GM23338 (cell line): ENCODE measurements at regions not wholly inside any gene's neighbourhood (a gene's known extent, or its start where the extent isn't known, plus 50 kb on each side); places are given as distances from the start of the nearest gene placed in this dataset.

Experiments
- CREB1 ChIP-seq: fragments of 250-450 bp; sonication (Bioruptor Pico); IDR thresholded peaks from 2 replicates; pipeline ENCODE4 v1.5.0; 2020; ENCODE audit warnings: low read depth, mild to moderate bottlenecking, moderate library complexity
- CTCF ChIP-seq, 2 experiments: fragments of 200-600 bp in 1 of 2; sonication (generic) in 1 of 2; conservative IDR thresholded peaks; 2 replicates each; pipeline versions ENCODE4 v1.5.1 to v1.6.1; 2016 to 2017; ENCODE audit warnings: antibody characterized with exemption in 2 of 2, low read depth in 2 of 2, mild to moderate bottlenecking in 2 of 2, moderate library complexity in 1 of 2
- EZH2 ChIP-seq: fragments of 200-600 bp; sonication (generic); IDR thresholded peaks from one replicate; pipeline ENCODE4 v1.8.0; 2017; ENCODE audit warnings: antibody characterized with exemption, mild to moderate bottlenecking, low read depth; ENCODE audit not compliant: unreplicated experiment
- EZH2phosphoT487 ChIP-seq: fragments of 200-600 bp; sonication (generic); IDR thresholded peaks from one replicate; pipeline ENCODE4 v1.8.1; 2018; ENCODE audit warnings: antibody characterized with exemption; ENCODE audit not compliant: unreplicated experiment
- NANOG ChIP-seq: IDR thresholded peaks from 2 replicates; pipeline ENCODE4 v1.6.1; 2016; ENCODE audit warnings: antibody characterized with exemption, borderline replicate concordance
- POLR2AphosphoS5 ChIP-seq: IDR thresholded peaks from 2 replicates; pipeline ENCODE4 v1.6.1; 2016; ENCODE audit warnings: antibody characterized with exemption, low read depth
- ZNF331 ChIP-seq: fragments of 250-450 bp; sonication (Bioruptor Pico); IDR thresholded peaks from 2 replicates; pipeline ENCODE4 v1.5.0; 2020; ENCODE audit warnings: low read depth, mild to moderate bottlenecking, moderate library complexity
- TF ChIP-seq, protein P1 (sequence below): IDR thresholded peaks from one replicate; pipeline ENCODE4 v1.6.1; 2018; ENCODE audit warnings: antibody characterized with exemption; ENCODE audit not compliant: unreplicated experiment

DNA sequence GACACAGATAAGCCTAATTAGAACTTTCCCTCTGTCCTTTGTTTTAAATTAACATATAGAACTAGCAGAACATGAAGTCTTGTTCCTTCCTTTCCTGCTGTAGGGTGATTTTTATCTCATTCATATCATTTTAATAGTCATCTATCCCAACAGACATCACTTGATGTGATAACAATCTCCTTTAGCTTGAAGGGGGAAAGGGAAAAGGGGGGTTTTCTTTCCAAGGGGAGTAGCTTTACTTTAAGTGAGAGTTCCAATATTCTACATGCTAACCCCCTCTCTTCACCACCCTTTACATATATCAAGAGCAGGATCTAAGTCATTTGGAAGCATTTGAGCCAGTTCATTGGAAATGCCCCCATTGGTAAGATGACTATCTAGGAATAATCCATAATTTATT, 241.9 kb downstream of the HHIPL2 start:
- TF ChIP-seq CTCF (conservative IDR thresholded peaks at IDR 0.05; ENCODE audit: low read depth in 2 of 2) (no peak), NANOG (no peak), ZNF331 (CRISPR knock-in tag) (no peak), EZH2 (no peak), POLR2AphosphoS5 (no peak), EZH2phosphoT487 (no peak), CREB1 (no peak)
- TF ChIP-seq, protein P1, sequence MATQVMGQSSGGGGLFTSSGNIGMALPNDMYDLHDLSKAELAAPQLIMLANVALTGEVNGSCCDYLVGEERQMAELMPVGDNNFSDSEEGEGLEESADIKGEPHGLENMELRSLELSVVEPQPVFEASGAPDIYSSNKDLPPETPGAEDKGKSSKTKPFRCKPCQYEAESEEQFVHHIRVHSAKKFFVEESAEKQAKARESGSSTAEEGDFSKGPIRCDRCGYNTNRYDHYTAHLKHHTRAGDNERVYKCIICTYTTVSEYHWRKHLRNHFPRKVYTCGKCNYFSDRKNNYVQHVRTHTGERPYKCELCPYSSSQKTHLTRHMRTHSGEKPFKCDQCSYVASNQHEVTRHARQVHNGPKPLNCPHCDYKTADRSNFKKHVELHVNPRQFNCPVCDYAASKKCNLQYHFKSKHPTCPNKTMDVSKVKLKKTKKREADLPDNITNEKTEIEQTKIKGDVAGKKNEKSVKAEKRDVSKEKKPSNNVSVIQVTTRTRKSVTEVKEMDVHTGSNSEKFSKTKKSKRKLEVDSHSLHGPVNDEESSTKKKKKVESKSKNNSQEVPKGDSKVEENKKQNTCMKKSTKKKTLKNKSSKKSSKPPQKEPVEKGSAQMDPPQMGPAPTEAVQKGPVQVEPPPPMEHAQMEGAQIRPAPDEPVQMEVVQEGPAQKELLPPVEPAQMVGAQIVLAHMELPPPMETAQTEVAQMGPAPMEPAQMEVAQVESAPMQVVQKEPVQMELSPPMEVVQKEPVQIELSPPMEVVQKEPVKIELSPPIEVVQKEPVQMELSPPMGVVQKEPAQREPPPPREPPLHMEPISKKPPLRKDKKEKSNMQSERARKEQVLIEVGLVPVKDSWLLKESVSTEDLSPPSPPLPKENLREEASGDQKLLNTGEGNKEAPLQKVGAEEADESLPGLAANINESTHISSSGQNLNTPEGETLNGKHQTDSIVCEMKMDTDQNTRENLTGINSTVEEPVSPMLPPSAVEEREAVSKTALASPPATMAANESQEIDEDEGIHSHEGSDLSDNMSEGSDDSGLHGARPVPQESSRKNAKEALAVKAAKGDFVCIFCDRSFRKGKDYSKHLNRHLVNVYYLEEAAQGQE: no peak
